HG03039 (cell line): ENCODE measurements at regions not wholly inside any gene's neighbourhood (a gene's known extent, or its start where the extent isn't known, plus 50 kb on each side); places are given as distances from the start of the nearest gene placed in this dataset.
A peak's percentile ranks its signal among the peaks of the same experiment; 100 is the strongest.
"Not testable (repeated sequence)": the region's sequence is repeated elsewhere in the genome, so short reads cannot be mapped to it uniquely, and the experiment has no call there.

Experiments used
- ATAC-seq: cut with Tn5 transposase; IDR thresholded peaks from one replicate; pipeline ENCODE4 v1.9.1; 2021; ENCODE audit warnings: mild to moderate bottlenecking, moderate library complexity; ENCODE audit not compliant: unreplicated experiment

DNA sequence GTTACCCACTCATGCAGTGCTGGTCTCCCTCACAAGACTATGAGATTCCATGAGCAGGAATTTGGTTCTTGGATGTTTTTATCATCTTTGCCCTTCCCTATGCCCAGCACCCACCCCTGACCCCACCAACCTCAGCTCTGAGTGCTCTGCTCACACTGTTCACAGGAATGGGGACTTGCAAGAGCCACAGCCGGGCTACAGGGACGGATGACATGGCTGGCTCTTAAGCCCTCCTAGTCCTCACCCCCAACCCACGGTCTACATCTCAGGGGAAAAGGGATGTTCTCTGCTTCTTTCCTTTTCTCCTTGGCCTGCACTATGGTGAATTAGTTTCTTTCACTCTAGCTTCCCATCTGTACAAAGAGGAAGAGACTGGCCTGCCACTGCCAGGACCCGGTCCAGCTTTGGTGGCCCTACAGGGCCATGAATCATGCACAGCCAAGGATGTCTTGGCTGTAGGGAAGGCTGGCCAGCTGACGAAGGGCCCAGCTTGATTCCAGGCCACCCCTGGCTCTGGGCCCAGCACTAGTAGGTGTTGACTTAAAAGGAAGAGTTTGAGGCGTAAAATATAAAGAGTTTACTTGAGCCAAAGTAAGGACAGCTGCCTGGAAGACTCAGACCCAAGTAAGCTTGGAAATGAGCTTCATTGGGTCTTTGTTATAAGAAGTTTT is 79.7 kb upstream of the MTLN start:
- not testable (repeated sequence) for ATAC-seq

DNA sequence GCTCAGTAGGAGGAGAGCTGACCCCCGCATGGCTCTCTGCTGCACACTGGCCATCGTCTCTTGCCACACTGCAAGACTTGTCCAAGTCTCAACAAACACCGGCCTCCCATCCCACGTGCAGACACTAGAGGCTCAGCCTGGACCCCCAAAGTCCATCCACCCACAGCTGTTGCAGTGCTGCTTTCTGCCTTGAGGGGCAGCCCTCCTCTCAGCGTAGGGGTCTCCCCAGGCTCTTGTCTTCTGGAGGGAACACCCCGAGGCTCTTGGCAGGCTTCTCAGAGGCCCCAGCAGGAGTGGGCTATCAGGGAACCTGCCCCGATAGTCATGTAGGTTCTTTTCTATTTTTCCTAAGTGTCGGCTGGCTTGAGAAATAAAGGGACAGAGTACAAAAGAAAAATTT is 75.5 kb upstream of the MTLN start:
- not testable (repeated sequence) for ATAC-seq

DNA sequence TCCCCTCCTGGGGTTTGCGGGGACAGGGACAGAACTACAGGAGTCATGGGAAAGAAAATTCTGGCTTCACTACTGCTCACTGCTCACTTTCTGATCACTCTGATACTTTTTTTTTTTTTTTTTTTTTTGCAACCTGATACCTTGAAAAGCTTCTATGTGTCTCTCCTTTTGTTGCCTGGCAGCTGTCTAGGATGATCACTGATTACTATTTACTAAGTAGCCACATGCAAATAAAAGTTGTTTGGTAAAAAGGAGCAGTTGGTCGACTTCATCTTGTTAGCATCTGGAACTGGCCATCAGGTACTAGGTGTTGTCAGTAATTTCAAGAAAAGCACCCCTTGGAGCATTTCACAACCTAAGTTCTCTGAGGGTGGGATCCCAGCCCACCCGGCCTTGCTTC is 74.9 kb upstream of the MTLN start:
- not testable (repeated sequence) for ATAC-seq

DNA sequence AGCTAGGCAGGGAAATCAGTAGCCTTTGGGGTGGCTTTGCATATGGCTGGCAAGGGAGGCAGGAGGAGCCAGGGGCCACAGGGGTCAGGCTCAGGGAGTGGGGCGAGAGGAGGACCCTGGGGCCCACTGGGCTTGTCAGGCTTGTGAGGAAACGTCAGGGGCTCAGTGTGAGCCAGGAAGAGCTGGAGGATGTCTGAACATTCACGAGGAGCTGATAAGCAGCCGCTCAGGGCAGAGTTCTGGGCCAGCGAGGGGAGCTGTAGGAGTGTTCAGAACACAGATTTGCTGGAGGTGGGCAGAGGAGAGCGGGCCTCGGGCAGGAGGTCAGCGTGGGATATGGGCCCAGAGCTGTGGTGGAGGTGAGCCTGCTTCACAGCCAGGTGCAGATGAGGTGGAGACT is 72.7 kb upstream of the MTLN start:
- ATAC-seq, result not testable (repeated sequence)

DNA sequence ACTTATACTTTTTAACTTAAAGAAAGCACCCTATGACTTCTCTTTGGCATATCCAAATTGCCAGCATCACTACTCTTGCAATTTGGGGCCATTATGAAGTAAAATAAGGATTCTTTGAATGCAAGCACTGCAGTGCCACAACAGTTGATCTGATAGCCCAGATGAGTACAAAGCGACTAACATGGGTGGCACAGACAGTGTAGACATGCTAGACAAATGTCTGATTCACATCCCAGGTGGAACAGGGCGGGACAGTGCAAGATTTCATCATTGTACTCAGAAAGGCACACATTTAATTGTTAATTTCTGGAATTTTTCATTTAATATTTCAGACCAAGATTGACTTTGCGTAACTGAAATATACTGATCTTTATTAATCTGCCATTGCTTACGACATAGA is 68.5 kb upstream of the MTLN start:
- ATAC-seq, result not testable (repeated sequence)

DNA sequence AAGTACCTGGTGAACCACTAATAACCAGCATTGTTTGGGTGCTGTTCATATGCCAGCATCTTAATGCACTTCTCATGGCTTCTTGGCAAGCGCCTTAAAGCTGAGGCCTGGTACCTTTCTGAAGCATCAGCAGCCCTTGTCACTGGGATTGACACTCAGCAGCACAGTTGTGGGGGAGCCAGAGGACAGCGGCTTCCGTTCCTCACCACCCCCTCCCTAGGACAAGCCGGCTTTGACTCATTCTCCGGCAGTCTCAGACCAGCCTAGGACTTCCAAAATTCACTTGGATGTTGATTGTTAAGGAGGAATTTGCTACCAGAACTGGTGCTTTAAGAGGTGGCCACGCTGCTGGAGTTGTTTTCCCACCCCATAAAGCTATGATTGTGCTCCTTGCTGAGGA is 64.7 kb upstream of the MTLN start:
- ATAC-seq, result not testable (repeated sequence)

DNA sequence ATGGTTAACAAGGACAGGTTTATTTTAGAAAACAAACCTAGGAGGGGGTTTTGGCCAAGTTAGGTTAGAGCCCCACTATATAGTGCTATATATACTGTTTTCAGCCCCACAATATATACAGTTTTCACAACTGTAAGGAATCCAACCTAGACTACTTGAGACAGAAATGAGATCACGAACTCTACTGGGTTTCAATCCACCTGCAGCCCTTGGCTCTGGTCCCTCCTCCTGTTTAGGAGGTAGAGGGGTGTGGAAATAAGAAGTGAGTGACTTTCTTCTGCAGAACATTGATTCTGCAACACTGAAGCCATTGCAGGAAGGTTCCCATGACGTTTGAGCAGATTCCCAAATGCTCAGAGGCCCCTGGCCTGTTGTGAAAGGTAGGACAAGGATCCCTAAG is 63.7 kb upstream of the MTLN start:
- not testable (repeated sequence) for ATAC-seq

DNA sequence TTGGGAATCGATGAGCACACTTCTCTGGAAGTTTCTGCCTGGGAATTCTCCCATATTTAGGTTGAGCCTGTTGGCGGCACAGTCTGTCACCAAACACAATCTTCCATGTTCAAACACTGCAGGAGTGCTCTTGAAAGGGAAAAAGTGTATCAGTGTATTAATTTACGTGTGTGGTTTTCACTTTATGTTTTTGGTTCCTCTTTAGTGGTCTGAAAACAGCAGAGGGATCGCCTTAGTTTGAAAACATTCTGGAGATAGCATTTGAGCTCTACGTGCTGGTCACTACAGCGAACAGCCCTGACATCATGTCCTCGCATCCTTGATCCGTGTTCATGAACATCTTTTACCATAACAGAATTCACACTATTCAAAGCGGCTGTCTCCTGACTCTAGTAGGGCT is 57.3 kb upstream of the MTLN start:
- not testable (repeated sequence) for ATAC-seq

DNA sequence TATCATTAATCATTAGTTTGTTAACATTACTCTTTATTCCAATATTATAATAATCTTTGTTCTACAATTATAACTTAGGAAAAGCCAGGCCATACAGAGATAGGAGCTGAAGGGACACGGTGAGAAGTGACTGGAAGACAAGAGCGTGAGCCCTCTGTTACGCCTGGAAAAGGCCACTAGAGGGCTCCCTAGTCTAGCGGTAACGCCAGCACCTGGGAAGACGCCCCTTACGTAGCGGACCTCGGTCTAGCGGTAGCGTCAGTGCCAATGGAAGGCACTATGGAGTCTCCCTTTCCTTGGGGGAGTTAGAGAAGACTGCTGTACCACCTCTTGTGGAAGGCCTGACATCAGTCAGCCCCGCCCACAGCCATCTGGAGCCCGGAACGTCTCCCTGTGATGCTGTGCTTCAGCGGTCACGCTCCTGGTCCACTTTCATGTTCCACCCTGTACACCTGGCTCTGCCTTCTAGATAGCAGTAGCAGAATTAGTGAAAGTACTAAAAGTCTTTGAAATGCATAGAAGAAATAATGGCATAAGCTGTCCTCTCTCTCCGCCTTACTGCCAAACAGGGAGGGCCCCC is 55.6 kb upstream of the MTLN start:
- peak; percentile 61 for ATAC-seq

DNA sequence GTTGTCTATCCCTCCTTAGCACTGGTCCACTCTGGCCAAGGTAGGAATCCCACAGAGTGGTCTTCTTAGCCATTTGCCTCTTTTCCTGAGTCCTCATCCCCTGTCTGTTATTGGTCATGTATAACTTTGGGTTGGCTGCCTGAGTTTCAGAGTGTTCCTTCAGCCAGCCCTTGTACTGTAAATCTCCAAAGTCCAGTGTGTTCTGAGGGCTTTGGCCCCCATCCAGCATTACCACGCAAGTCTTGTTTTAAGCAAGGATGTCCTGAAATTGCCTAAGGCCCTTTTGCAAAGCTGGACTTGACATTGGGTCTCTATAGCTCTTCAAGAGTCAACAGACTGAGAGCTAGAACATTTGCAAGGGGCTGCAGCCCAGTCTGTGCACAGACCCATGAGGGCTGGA is 52.5 kb upstream of the MTLN start:
- not testable (repeated sequence) for ATAC-seq

DNA sequence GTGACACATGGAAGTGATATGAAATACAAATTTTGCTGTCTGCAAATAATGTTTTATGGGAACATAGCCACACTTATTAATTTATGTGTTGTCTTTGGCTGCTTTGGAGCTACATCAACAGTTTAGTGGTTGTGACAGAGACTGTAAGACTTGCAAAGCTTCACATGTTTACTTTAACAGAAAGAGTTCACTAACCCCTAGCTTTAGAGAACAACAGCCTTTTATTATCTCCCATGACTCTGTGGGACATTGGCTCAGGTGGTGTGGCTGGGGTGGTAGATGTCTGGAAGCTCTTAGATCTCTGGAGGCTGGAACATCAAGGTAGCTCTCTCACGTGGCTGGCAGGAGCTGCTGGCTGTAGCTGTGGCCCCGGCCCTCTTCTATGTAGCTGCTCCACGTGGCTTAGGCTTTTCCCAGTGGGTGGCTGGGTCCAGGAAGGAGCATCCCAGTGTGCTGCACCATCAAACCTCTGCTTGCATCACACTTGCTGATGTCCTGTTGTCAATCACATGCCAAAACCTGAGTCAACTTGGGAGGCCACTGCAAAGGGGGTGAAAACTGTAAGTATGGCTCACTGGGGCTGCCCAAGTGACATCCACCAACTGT is 51.8 kb upstream of the MTLN start:
- not testable (repeated sequence) for ATAC-seq

DNA sequence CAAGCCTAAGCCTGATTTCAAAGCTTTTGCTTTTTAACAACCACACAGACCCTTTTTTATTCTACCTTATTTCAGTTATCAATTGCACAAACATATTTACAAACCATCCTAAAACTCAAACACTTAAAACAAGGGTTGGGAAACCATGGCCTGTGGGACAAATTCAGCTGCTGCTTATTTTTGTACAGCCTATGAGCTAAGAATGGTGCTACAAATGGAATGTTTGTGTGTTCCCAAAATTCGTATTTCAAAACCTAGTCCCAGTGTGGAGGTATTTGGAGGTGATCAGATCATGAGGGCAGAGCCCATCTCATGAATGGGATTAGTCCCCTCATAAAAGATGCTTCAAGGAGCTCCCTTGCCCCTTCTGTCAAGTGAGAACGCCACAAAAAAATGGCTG is 51.1 kb upstream of the MTLN start:
- not testable (repeated sequence) for ATAC-seq
